Coronary artery (tissue), 2 donors: ENCODE measurements at regions not wholly inside any gene's neighbourhood (a gene's known extent, or its start where the extent isn't known, plus 50 kb on each side); places are given as distances from the start of the nearest gene placed in this dataset.

Source experiments
- DNase-seq: peaks from one replicate; pipeline ENCODE4 v3.0.0-alpha.2; 2017; ENCODE audit warnings: low spot score
- H3K27ac ChIP-seq, 2 donors: fragments of 200-600 bp; sonication (generic); one replicate each; pipeline ENCODE4 v1.5.1; 2016 to 2019
- H3K4me3 ChIP-seq: fragments of 200-600 bp; sonication (generic); 2 replicates; pipeline ENCODE4 v1.5.1; 2016; ENCODE audit warnings: mild to moderate bottlenecking, moderate library complexity
- TF ChIP-seq, protein P1 (sequence below): fragments of 200-600 bp; sonication (generic); IDR thresholded peaks from one replicate; pipeline ENCODE4 v1.5.1; 2019; ENCODE audit warnings: antibody characterized with exemption

DNA sequence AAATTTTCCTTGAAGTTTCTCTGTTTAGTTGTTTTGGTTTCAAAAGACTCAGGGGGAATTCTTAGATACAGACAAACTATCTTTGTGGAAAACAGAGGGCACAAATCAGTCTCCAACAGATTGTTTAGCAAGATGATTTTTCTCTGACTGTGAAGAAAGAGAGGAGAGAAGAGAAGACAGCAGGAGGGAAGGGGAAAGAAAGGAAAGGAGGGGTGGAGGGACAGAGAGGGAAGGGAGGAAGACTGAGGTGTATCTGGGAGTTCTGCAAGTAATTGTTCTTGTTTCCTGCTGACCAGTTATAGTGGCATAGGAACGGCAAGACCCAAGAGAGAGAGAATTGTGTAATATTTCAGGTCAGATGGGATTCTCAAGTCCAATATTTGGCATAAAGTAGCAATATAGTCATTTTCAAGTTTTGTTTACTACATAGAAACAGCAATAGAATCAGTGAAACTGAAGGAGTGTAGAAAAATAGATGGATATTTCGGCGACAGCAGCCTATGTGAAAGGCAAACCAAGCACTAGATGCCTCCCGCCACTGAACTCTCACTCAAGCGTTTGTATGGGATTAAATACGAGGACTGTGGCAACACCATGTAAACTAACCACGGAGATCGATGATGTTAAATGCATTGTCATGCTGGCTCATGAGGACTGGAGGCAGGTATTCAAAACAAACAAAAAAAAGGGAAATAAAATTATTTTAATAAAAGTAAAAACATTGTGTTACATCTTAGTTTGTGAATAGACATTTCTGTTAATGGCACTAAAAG, 342.5 kb downstream of the SLC16A7 start:
- TF ChIP-seq, protein P1, sequence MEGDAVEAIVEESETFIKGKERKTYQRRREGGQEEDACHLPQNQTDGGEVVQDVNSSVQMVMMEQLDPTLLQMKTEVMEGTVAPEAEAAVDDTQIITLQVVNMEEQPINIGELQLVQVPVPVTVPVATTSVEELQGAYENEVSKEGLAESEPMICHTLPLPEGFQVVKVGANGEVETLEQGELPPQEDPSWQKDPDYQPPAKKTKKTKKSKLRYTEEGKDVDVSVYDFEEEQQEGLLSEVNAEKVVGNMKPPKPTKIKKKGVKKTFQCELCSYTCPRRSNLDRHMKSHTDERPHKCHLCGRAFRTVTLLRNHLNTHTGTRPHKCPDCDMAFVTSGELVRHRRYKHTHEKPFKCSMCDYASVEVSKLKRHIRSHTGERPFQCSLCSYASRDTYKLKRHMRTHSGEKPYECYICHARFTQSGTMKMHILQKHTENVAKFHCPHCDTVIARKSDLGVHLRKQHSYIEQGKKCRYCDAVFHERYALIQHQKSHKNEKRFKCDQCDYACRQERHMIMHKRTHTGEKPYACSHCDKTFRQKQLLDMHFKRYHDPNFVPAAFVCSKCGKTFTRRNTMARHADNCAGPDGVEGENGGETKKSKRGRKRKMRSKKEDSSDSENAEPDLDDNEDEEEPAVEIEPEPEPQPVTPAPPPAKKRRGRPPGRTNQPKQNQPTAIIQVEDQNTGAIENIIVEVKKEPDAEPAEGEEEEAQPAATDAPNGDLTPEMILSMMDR, result no peak
- H3K27ac ChIP-seq, result no peak overlapping the region
- no peak overlapping the region for H3K4me3 ChIP-seq
- no peak for DNase-seq

DNA sequence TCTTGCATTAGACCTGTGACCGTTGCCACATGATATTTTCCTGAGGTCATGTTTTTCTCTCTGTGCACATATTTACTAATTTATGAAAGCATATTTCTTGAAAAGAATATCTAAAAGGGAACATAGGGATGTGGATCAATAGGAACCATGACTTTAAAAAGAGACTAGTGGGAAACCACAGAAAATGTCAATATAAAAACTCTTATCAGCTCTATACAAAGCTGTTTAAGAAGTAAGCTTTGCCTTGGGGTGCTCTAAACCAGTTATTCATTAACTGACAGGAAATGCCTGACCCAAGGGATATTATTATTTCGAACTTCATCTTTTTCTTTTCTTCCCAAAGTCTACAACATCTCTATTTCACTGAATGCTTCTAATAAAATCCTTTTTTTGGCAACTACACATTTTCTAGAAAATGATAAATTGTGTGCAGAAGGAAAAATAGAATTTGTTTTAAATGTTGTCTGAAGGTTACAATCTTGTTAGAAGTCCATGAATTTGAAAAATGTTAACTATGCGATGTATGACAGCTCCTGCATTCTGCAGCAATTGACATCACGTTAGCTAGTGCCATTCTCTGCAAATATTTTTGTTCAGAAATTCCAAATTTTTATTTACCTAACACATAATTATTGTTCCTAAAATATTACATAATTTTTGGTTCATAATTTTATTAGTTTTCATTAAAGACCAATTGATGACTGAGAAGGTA, 345.0 kb downstream of the SLC16A7 start:
- DNase-seq, result no peak
- H3K4me3 ChIP-seq, result no peak overlapping the region
- H3K27ac ChIP-seq, result no peak overlapping the region
- TF ChIP-seq, protein P1, result no peak

DNA sequence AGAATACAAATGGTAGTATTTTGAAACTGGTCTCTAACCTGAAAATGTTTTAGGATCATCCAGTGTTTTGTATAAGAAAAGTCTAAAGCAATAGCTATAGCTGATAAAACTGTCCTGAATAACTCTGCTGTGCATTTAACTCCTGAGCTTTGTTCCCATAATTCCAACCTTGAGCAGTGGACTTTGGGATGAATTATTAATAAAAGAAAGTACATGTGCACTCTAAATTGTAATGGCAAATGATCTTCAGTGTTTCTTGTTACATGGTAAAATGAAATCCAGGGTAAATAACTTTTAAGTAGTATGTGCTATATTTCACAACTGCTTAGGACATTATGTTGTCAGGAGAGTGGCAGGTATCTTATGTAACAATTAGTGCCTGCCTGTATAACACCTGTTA, 345.6 kb downstream of the SLC16A7 start:
- no peak overlapping the region for H3K27ac ChIP-seq
- TF ChIP-seq, protein P1, result no peak
- DNase-seq, result no peak
- no peak overlapping the region for H3K4me3 ChIP-seq

DNA sequence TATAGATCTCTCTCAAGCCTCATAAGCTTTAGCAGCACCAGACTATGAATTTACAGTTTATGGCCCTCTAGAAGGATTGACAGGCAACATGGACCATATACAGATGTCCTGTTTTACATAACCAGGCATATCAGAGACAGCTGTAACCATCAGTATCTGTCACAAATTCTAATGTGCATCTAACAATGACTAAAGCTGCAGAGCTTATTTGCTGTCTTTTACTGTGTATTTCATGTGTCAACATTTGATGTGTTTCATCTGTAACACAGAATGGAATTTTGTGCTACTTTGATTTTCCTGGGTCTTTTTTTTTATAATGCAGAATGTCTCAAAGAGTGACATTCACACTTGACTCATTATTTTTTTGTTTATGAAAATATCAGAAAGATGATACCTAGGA, 348.3 kb downstream of the SLC16A7 start:
- H3K27ac ChIP-seq, result no peak overlapping the region
- TF ChIP-seq, protein P1, result no peak
- no peak overlapping the region for H3K4me3 ChIP-seq
- no peak for DNase-seq

DNA sequence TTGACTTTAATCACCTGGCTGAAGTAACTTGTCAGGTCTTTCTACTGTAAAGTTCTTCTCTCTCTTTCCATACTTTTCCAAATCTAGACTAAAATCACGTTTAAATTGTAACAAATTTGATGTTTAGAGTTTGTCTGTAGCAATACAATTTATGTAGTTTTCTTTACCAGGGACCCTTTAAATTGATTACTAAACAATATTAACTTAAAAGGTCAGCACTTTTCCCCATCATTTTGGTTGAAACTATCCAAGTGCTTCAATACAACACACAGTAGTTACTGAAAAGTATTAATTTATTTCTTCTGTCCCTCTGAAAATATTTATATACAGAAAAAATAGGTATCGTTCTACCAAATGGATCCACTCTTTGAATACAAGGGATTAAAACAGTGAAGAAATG, 350.8 kb downstream of the SLC16A7 start:
- Histone ChIP-seq H3K4me3 (no peak overlapping the region), H3K27ac (no peak overlapping the region)
- TF ChIP-seq, protein P1, result no peak
- DNase-seq, result no peak

DNA sequence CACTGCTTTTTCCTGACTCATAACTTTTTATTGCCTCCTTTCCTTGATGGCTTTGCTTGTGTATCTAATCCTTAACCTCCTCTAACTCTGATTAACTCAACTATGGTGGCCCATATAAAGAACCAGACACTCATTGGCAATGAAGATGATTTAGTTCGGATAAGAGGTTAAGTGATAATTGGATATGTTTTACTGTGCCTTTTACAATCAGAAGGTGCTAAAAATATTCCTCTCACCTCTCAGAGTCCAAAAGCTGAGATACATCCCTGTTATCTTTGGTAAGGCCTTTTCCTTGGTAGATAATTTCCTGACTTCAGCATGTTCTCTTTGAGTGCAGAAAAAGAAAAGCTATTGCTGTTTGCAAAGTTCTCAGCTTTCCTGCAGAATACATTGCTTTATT, 367.7 kb downstream of the SLC16A7 start:
- TF ChIP-seq, protein P1, result no peak
- no peak for DNase-seq
- H3K4me3 ChIP-seq, result no peak overlapping the region
- no peak overlapping the region for H3K27ac ChIP-seq

DNA sequence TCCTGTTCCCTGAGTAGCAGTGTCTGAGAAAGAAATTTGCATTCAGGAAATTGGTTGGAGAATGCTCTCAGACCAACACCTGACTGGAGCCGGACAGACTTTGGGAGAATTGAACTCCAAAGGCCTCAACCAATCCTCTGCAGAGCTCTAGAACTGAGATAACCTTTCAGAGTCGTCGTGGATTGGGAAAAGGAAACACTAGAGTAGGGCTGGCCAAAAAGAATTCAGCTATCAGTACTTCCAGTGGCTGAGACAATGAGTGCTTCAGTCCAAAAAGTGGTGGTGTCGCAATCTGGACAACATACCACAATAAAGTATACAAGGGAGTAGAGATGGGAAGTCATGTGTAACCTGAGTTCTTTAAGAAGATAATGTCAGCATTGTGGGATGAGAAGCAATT, 377.1 kb downstream of the SLC16A7 start:
- TF ChIP-seq, protein P1, result no peak

More for the DNA sequence above, 377.1 kb downstream of the SLC16A7 start:
- Histone ChIP-seq H3K4me3 (no peak overlapping the region), H3K27ac (no peak overlapping the region)
- no peak for DNase-seq
